ENCODE measurements at regions not wholly inside any gene's neighbourhood (a gene's known extent, or its start where the extent isn't known, plus 50 kb on each side); places are given as distances from the start of the nearest gene placed in this dataset.
"Not testable (repeated sequence)": the region's sequence is repeated elsewhere in the genome, so short reads cannot be mapped to it uniquely, and the experiment has no call there.

DNA sequence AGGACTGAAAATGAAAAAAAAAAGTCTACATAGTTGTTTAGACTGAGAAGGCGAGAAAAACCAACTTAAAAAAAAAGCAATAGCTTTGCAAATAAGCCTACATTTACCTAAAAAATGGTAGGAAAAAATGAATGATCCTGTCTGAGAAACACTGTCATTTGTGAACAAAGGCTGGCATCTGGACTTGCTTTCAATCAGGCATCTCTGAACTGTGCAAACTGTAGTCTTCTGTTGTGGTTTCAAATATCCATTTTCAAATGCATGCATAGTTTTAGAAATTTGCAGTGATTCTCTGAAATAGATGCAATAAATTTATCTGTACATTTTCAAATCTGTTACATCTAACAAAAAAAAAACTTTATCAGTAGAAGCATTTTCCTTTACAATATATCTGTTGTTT, 106.1 kb upstream of the LUZP2 start:
- no peak for DNase-seq
- intact Hi-C loops (cut with DNase I), result no loop called here

DNA sequence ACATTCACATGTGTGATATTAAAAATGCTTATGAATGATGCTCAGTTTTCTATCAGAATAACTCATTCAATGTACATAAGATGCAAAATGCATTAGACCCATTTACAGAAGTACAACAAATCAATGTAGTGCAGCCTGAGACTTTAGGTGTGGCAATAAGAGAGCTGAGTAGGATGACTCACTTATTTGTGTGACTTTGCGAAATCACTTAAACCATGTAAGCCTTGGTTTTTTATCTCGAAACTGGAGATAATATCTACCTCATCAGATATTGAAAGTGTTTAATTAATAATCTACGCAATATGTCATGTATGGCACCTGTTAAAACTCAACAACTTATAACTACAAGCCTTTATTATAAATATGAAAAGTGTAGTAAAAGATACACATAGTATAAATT, 105.7 kb upstream of the LUZP2 start:
- intact Hi-C loops (cut with DNase I), result no loop called here
- no peak for DNase-seq

DNA sequence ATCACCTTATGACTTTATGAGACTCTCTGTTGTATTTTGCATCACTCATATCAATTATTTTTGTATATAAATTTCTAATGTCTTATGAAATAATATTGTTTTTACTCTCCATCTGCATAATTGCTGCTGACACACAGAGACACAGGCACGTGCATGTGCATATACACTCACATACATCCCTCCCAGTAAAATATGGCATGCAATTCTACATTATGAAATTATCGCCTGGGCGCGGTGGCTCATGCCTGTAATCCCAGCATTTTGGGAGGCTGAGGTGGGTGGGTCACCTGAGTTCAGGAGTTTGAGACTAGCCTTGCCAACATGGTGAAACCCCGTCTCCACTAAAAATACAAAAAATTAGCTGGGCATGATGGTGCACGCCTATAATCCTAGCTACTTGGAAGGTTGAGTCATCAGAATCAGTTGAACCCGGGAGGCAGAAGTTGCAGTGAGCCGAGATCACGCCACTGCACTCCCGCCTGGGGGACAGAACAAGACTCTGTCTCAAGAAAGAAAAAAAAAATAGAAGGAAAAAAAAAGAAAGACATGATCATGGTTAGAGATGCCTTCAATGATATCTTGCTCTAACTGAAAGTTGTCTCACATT, 96.7 kb upstream of the LUZP2 start:
- DNase-seq, result no peak
- intact Hi-C loops (cut with DNase I), result no loop called here

DNA sequence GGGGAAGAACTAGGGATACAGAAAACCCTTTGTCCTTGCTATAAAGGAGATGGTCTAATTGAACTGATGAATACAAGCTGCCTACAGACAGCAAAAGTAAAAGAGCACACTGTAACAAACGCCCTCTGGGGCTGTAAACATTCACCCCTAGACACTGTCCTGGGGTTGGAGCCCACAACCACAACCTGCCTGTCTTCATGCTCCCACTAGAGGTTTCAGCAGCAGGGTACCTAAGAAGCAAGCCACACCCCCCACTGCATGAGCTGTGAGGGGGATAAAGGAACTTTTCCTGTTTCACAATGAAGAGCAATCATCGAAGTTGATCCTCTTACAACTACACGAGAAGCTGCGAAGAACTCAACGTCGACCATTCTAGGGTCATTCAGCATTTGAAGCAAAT, 90.5 kb upstream of the LUZP2 start:
- intact Hi-C loops (cut with DNase I), result no loop called here
- DNase-seq, result no peak

DNA sequence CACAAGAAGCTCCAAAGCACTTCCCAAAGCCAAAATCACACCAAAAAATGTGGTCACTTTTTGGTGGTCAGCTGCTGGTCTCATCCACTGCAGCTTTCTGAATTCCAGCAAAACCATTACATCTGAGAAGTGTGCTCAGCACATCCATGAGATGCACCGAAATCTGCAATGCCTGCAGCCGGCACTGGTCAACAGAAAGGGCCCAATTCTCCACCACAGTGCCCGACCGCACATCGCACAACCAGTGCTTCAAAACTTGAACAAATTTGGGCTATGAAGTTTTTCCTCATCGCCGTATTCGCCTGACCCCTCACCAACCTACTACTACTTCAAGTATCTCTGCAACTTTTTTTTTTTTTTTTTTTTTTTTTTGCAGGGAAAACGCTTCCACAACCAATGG, 89.9 kb upstream of the LUZP2 start:
- intact Hi-C loops (cut with DNase I), result no loop called here
- no peak for DNase-seq

DNA sequence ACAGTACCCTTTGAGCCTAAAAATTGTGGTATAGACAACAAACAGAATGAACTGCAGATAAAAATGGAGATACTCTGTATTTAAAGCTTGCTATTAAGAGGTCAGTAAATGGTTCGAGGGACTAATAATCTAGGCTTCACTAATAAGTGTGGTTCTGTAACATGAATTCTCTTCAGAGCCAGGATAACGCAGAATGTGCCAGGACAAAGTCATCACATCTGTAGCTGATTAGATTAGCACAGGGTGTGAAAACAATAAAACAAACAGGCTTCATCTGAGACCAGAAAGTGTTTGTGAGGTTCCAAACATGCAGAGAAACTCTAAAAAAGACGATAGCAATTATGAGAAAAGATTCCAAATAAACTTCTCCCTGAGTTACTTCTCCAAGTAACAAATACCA, 89.1 kb upstream of the LUZP2 start:
- DNase-seq, result no peak
- intact Hi-C loops (cut with DNase I), result no loop called here

DNA sequence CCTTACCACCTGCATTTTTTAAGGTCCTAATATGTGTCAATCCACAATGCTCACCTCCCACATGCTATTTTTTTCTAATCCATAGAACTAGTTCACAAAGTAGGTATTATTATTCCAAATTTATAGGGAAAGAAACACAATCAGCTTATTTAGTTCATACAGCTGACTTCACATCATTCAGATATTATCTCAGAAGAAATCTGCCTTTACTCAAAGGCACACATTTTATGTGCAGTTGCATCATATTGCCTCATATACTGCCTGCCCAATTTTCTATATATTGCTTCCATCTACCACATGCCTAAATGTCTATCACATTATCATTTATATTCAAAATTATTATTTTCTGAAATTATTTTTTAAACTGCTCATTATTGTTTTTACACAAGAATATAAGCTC, 88.7 kb upstream of the LUZP2 start:
- intact Hi-C loops (cut with DNase I), result no loop called here
- no peak for DNase-seq

DNA sequence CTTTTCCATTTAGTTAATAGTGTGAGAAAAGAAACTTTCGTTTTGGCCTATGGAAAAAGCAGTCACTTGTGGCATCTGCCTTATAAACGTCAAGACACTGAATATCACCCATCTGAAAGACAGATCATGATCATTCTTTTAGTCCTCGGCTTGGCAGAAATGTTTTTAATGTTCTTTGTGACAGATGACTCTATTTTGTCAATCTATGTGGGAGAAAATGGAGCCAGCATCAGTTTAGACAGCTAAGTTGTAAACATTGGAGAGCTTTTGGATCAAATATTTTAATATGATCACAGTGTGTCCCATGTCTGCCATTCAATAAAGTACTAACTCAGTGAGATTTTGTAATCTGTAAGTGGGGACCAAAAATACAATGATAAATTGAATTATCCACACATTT, 85.1 kb upstream of the LUZP2 start:
- DNase-seq, result no peak

DNA sequence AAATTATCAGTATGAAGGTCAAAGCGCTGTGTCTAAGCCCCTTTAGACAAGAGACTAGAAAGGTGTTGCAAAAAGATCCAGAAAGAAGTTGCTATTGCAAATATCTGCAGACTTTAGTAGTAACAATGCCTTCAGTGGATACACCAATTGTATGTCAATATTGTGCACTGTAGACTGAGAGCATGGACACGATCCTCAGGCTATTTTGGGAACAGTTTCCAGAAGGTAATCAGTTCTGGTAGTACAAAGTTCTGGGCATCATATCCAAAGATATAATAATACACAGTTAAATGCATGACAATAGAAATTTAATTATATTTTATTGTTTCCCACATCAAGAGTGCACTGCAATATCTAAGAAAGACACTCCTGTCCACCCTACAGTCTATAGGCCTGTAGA, 84.1 kb upstream of the LUZP2 start:
- no peak for DNase-seq
- intact Hi-C loops (cut with DNase I), result no loop called here

More for the DNA sequence above, 85.1 kb upstream of the LUZP2 start:
- intact Hi-C loops (cut with DNase I), result no loop called here

DNA sequence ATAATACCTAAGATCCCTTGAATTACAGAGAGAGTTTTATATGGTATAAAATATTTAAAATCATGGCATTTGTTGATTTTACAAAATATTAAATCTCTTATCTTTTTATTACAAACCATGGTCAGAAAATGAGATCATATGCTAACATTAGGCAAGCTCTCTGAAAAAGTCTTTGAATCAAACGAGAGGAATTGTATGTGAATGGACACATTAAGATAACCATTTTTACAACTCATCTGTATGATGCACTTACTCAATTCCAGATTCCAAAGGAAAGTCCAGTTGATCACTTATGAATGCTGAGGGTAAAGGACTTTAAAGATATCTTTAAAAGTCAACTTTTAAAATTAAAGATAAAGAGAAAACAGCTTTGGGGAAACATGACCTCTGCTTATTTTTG, 83.5 kb upstream of the LUZP2 start:
- intact Hi-C loops (cut with DNase I), result no loop called here
- no peak for DNase-seq

DNA sequence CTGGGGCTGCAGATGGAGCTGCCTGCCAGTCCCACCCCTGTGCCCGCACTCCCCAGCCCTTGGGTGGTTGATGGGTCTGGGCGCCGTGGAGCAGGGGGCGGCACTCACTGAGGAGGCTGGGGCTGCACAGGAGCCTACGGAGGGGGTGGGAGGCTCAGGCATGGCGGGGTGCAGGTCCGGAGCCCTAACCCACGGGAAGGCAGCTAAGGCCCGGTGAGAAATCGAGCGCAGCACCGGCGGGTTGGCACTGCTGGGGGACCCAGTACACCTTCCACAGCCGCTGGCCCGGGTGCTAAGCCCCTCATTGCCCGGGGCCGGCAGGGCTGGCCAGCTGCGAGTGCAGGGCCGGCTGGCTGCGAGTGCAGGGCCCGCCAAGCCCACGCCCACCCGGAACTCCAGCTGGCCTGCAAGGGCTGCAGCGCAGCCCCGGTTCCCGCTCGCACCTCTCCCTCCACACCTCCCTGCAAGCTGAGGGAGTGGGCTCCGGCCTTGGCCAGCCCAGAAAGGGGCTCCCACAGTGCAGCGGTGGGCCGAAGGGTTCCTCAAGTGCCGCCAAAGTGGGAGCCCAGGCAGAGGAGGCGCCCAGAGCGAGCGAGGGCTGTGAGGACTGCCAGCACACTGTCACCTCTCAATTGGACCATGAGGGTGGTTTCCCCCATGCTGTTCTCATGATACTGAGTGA, 80.8 kb upstream of the LUZP2 start:
- DNase-seq; intact Hi-C loops (cut with DNase I): not testable (repeated sequence)

DNA sequence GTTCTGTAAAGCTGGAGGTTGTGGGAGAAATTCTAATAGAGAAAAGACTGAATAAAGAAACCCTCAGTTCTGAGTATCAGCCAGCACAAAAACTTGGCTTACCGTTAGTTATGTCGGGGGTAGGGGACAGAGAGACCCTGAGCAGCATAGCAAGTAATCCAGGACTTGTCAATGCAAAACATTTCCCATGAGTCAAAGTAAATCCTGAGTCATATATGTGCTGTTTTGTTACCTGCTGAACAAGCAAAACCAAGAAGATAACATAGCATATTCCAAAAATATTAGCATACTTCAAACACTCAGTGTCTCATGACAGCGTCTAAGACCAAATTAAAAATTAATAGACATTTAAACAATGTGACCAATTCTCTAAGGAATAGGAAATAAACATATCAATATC, 75.1 kb upstream of the LUZP2 start:
- intact Hi-C loops (cut with DNase I), result no loop called here
- no peak for DNase-seq

DNA sequence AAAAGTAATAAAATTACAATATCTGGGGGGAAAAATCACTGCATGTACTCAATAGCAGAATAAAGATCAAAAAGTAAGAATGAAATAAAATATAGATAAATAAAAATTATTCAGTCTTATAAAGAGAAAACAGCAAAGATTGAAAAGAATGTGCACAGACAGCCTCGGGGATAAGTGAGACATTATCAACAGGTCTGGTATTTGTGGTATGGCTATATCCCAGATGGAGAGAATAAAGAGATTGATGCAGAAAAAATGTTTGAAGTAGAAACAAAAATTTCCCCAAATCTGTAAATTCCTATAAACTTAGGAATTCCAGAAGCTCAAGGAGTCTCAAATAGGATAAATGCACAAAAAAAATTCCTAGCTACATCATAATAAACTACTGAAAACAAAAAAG, 74.5 kb upstream of the LUZP2 start:
- DNase-seq, result no peak
- intact Hi-C loops (cut with DNase I), result no loop called here

DNA sequence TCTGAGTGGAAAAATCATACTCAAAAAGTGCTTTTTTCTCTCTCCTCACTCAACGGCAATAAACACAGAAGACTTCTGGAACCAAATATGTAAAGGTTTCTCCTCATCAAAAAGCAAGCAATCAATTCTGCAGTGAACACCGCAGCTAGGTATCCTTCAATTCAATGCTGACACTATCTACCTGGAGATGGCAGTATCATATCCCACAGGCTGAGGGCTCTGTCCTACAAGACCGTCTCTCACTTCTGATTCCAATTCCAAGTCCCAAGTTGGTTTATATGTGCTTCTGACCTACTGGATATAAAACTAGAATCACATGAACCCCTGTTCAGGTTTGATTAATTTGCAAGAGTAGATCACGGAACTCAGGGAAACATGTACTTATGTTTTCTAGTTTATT, 59.7 kb upstream of the LUZP2 start:
- DNase-seq, result no peak
- intact Hi-C loops (cut with DNase I), result no loop called here
